ENCODE measurements at regions not wholly inside any gene's neighbourhood (a gene's known extent, or its start where the extent isn't known, plus 50 kb on each side); places are given as distances from the start of the nearest gene placed in this dataset.

DNA sequence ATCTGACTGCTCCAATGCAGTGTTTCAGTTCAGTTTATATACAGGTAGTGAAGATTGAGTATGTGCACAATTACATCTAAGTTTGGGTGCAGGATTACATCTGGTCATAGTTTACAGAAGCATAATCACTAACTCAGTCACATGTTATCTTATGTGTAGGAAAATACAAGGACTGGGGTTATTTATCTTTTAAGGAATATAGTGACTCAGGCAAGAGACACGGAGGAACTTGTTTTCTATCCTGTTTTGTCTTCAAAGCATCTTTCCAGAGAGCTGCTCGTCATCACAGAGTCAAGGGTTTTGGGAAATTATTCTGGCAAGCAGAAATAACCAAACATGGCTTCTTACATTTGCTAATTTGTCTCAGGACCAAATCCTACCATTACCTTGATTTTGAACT lies 1371.5 kb upstream of the TMEFF2 start:
- no peak for TF ChIP-seq POLR2A (IDR thresholded peaks at IDR 0.05)
- no peak for TF ChIP-seq POLR2AphosphoS5 (IDR thresholded peaks at IDR 0.05)
- TF ChIP-seq, protein P1, sequence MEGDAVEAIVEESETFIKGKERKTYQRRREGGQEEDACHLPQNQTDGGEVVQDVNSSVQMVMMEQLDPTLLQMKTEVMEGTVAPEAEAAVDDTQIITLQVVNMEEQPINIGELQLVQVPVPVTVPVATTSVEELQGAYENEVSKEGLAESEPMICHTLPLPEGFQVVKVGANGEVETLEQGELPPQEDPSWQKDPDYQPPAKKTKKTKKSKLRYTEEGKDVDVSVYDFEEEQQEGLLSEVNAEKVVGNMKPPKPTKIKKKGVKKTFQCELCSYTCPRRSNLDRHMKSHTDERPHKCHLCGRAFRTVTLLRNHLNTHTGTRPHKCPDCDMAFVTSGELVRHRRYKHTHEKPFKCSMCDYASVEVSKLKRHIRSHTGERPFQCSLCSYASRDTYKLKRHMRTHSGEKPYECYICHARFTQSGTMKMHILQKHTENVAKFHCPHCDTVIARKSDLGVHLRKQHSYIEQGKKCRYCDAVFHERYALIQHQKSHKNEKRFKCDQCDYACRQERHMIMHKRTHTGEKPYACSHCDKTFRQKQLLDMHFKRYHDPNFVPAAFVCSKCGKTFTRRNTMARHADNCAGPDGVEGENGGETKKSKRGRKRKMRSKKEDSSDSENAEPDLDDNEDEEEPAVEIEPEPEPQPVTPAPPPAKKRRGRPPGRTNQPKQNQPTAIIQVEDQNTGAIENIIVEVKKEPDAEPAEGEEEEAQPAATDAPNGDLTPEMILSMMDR (IDR thresholded peaks at IDR 0.05), result no peak
- TF ChIP-seq EP300 (IDR thresholded peaks at IDR 0.05), result no peak
- no peaks in the 10 kb centered on the region for H3K27me3 ChIP-seq
- H3K4me1 ChIP-seq, result no peaks in the 10 kb centered on the region
- WGBS, result 50% methylated on average over 2 of the region's 2 CpGs
- H3K36me3 ChIP-seq, result no peaks in the 10 kb centered on the region
- DNase-seq (ENCODE audit: low spot score in 2 of 2), result no peak
- no peak overlapping the region for H3K27ac ChIP-seq
- H3K9me3 ChIP-seq, result no peaks in the 10 kb centered on the region
- no peak overlapping the region for H3K4me3 ChIP-seq

DNA sequence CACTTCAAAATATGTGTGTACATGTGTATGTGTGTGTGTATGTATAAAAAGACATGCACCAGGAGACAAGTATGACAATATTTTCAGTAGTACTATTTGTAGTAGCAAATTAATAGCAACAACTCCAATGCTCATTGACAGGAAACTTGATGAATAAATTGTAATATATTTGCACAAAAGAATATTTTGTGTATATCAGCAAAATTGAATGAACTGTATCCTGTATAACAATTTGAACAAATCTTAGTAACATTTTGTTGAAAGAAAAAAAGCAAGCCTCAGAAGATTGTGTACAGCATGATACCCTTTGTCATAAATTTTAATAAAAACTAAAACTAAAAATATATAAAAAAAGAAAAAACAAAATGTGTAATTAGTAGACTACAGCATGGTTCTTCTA lies 1367.3 kb upstream of the TMEFF2 start:
- TF ChIP-seq POLR2A (IDR thresholded peaks at IDR 0.05) (no peak), EP300 (IDR thresholded peaks at IDR 0.05) (no peak)
- TF ChIP-seq, protein P1 (IDR thresholded peaks at IDR 0.05), result no peak
- no peaks in the 10 kb centered on the region for H3K9me3 ChIP-seq
- no peak overlapping the region for H3K4me3 ChIP-seq
- H3K27ac ChIP-seq, result no peak overlapping the region
- no peaks in the 10 kb centered on the region for H3K36me3 ChIP-seq
- no peaks in the 10 kb centered on the region for H3K27me3 ChIP-seq
- no peaks in the 10 kb centered on the region for H3K4me1 ChIP-seq
- DNase-seq (ENCODE audit: low spot score in 2 of 2), result no peak

DNA sequence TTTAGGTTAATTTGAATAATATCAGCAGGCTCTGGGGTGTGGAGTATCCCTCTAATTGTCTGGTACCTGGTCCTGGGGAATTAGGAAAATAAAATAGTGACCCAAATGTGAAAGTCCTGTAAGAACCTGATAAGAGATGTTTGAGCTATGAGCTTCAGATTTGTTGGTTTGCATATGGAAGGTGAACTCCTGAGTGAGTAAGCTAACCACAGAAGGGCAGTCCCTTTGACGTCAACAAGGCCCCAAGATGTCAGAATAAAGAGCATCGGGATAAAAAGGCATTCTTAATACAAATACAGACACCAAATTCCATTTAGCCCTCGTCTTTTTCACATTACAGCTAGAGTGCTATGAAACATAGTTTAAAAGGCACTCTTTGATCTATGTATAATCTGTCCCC lies 1366.3 kb upstream of the TMEFF2 start:
- H3K27me3 ChIP-seq, result no peaks in the 10 kb centered on the region
- 55% methylated on average over 3 of the region's 3 CpGs for WGBS
- H3K4me3 ChIP-seq, result no peak overlapping the region
- no peaks in the 10 kb centered on the region for H3K4me1 ChIP-seq
- DNase-seq (ENCODE audit: low spot score in 2 of 2), result no peak
- H3K27ac ChIP-seq, result no peak overlapping the region
- TF ChIP-seq POLR2AphosphoS5 (IDR thresholded peaks at IDR 0.05), result no peak
- no peak for TF ChIP-seq POLR2A (IDR thresholded peaks at IDR 0.05)
- TF ChIP-seq, protein P1 (IDR thresholded peaks at IDR 0.05), result no peak
- no peak for TF ChIP-seq EP300 (IDR thresholded peaks at IDR 0.05)
- no peaks in the 10 kb centered on the region for H3K36me3 ChIP-seq
- H3K9me3 ChIP-seq, result no peaks in the 10 kb centered on the region

DNA sequence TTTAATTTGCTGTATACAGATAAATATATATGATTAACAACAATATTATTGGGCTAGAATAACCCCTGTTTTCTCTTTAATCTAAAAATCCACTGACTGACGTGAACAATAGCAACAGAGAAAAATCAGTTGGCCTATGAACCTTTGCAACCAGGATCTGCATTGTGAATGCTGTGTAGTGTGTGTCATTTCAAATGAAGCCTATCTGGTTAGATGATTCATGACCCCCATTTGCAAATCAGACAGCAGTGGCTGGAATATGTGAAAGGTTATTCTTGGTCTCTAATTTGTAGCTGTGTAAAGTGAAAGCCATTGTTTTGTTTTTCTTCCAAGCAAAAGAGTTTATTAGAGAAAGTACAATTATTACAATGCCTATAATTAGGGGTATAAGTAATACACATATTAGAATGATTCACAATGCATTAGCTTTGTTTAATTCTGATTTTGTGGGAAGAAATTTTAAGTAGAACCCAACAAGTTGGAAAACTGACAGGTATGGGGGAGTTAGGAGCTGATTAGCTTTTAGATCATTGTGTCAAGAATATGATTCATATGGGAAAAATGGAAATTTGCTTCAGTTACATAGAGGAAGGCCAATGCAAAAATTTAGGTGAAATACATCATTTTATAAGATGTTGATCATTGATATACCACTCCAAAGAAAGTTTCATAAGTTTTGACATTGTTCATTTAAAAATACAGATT lies 1362.2 kb upstream of the TMEFF2 start:
- no peak for DNase-seq (ENCODE audit: low spot score in 2 of 2)
- Histone ChIP-seq H3K4me3 (no peak overlapping the region), H3K27me3 (no peaks in the 10 kb centered on the region), H3K4me1 (no peaks in the 10 kb centered on the region), H3K36me3 (no peaks in the 10 kb centered on the region), H3K9me3 (no peaks in the 10 kb centered on the region), H3K27ac (no peak overlapping the region)
- no peak for TF ChIP-seq POLR2A (IDR thresholded peaks at IDR 0.05)
- no peak for TF ChIP-seq POLR2AphosphoS5 (IDR thresholded peaks at IDR 0.05)
- TF ChIP-seq, protein P1 (IDR thresholded peaks at IDR 0.05), result no peak
- no peak for TF ChIP-seq EP300 (IDR thresholded peaks at IDR 0.05)
- 74% methylated on average over 1 of the region's 1 CpG for WGBS

DNA sequence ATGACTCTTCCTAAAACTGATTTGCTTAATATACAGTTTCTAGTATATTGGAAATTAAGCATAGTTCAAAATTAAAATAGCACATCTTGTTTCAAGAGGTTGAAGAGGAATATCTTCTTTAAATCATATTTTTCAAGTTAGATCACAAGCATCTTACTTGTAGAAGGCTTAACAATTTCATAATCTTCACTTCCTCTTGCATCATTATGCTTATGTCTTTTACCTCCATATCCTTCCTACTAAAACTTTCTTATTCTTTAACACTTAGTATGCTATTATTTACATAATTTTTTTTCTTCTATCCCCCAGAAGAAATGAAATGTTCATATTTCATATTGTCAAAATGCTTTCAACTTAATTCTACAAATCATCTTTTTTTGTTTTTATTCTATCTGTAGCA lies 1354.9 kb upstream of the TMEFF2 start:
- no peak for TF ChIP-seq POLR2A (IDR thresholded peaks at IDR 0.05)
- TF ChIP-seq EP300 (IDR thresholded peaks at IDR 0.05), result no peak
- TF ChIP-seq, protein P1 (IDR thresholded peaks at IDR 0.05), result no peak
- no peak for TF ChIP-seq POLR2AphosphoS5 (IDR thresholded peaks at IDR 0.05)
- Histone ChIP-seq H3K4me1 (no peaks in the 10 kb centered on the region), H3K36me3 (no peaks in the 10 kb centered on the region), H3K27ac (no peak overlapping the region), H3K9me3 (peaks cover 3% of the 10 kb centered on the region), H3K27me3 (no peaks in the 10 kb centered on the region), H3K4me3 (no peak overlapping the region)
- DNase-seq (ENCODE audit: low spot score in 2 of 2), result no peak

Measured in suprapubic skin (tissue), 4 donors.